NCI-H1048 (cell line): ENCODE measurements at regions not wholly inside any gene's neighbourhood (a gene's known extent, or its start where the extent isn't known, plus 50 kb on each side); places are given as distances from the start of the nearest gene placed in this dataset.
"Not testable (repeated sequence)": the region's sequence is repeated elsewhere in the genome, so short reads cannot be mapped to it uniquely, and the experiment has no call there.

ENCODE experiments used
- DNase-seq: peaks from one replicate; lab custom pipeline; 2025; lab: John Stamatoyannopoulos, UW

DNA sequence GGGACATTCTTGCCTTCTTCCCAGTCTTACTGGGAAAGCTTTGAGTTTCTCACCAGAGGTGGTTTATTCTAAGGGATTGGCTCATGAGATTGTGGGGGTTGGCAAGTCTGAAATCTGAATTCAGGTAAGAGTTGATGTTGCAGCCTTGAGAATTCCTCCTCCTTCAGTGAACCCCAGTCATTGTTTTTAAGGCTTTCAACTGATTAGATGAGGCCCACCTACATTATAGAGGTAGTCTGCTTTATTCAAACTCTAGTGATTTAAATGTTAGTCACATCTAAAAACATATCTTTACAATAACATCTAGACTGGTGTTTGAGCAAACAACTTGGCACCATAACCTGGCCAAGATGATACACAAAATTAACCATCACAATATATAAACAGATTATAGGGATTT is 156.5 kb upstream of the MED14 start:
- DNase-seq: no peak

GRCh38 chrX:40893251-40893910 is 158.0 kb upstream of the MED14 start:
- no peak for DNase-seq

GRCh38 chrX:40895246-40895645 is 159.9 kb upstream of the MED14 start:
- DNase-seq: no peak

DNA sequence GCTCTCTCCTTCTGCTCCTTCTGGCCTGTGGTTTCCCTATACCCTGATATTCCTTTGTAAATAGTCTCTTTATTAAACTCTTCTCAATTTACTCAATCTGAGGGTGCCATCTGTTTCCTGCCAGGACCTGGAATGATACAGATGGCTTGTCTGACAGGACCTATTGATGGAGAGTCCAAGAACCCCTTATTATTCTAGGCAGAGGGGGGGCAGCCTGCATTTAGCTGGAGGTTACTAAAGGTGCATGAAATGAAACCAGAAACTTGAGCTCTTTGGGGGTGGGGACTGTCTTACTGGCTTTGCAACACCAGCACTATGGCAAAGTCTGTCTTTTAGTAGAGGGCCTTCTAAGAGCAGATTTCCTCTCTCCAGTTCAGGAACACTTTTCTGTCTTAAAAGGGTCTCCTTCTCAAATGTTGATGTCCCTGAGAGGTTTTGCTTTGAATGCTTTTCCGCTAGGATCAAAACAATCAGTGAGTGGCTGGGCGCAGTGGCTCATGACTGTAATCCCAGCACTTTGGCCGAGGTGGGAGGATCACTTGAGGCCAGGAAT is 162.5 kb upstream of the MED14 start:
- DNase-seq: no peak

- not testable (repeated sequence) for DNase-seq
These were observed 169.4 kb upstream of the MED14 start for GRCh38 chrX:40904739-40905138.

DNA sequence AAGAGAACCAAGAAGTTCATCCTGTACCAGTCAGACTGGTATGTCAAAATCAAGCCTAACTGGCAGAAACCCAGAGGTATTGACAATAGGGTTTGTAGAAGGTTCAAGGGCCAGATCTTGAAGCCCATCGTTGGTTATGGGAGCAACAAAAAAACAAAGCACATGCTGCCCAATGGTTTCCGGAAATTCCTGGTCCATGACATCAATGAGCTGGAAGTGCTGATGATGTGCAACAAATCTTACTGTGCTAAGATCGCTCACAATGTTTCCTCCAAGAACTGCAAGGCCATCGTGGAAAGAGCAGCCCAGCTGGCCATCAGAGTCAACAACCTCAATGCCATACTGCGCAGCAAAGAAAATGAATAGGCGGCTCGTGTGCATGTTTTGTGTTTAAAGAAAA is 172.7 kb upstream of the MED14 start:
- DNase-seq: no peak

DNA sequence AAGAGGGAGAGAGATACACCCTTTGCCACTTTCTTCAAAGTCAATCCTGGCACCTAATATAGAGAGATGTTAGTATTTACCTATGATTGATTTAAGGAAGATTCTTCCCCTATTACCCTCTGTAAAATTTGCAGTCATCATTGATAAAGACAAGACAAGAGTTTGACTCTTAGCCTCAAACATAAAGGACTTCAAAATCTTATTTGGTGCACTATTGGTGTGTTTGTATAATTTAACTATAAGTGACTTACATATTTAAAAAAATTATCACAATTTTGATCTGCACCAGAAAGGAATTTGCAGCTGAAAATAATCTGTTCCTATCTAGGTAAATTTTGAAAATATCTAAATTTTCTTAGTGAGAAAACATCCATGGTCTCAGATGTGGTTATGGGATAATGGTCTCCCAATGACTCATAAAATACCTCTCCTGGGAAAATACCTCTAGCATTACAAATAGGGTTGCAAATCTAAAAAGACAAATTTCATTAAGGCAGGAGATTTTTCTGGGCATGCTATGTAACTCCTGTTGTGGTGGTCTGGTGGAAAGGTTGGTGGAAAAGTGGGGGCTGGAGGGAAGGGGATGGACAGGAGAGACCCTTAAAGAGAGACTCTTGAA is 173.6 kb upstream of the MED14 start:
- no peak for DNase-seq

GRCh38 chrX:40912166-40912565 is 173.1 kb upstream of the USP9X start:
- no peak for DNase-seq

DNA sequence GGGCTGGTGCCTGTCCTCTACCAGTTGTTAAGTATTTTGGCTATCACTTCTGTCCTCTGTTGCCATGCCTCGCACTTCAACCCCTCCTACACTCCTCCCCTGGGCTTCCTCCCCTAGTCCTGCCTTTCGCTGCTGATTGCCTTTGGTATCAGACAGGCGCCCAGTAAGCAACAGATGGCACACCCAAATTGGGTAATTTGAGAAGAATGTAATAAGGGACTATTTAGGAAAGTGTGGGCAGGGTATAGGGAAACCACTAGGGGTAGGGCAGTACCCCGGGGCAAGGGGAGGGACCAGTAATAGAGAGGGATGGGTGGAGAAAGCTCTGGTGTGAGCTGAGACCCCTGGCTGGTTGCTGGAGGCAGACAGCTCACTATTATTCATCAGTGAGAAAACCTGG is 172.7 kb upstream of the USP9X start:
- DNase-seq: no peak

- no peak for DNase-seq
These were observed 164.9 kb upstream of the USP9X start for GRCh38 chrX:40920351-40920750.

DNA sequence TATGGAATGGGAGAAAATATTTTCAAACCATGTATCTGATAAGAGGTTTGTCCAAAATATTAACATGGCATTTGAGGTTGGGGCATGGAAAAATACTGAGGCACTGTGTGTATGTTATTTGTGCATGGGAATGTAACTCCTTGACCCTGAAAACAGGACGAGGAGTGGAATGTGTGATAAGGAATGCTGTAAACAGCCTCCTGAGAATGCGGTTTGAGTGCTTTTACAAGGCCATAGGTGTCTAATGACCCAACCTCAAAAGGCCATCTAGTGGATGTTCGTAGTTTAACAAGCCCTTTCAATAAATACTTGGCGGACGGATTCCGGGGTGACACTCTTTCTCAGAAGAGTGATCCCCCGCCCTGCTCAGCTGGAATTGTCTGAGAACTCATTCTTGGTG is 162.9 kb upstream of the USP9X start:
- peak; percentile 43 for DNase-seq

DNA sequence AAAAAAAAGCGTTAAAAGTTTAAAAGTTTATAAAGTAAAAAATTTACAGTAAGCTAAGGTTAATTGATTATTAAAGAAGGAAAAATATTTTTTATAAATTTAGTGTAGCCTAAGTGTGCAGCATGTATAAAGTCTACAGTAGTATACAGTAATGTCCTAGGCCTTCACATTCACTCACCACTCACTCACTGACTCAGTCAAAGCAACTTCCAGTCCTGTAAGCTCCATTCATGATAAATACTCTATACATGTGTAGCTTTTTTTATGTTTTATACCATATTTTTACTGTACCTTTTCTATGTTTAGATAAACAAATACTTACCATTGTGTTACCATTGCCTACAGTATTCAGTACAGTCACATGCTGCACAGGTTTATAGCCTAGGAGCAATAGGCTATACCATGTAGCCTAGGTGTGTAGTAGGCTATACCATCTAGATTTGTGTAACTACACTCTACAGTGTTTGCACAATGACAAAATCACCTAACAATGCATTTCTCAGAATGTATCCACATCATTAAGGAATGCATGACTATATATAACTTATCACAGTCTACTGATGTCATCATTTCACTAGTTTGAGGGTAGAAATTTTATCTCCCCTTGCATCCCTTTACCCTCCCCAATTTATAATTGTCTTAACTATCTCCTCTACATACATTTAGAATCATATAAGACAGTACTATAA is 158.4 kb upstream of the USP9X start:
- DNase-seq: not testable (repeated sequence)

- DNase-seq: no peak
These were observed 157.2 kb upstream of the USP9X start for GRCh38 chrX:40928076-40928475.

DNA sequence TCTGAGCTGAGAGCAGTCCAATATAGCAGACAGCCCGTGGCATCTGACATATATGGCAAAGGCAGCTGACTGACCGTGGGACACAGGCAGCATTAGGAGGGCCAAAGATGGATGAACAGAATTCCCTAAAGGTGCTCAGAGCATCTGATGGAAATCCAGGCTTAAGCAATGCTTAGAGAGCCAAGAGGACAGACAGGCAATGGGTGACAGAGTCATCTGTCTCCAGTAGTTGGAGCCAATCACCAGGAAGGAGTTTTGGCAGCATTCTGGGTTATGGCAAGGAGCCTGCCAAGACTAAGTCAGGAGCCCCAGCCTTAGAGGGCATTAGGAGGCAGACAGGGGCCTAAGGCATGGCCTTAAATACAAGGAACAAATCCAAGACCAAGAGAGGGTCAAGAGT is 153.3 kb upstream of the USP9X start:
- DNase-seq: no peak

- no peak for DNase-seq
These were observed 152.0 kb upstream of the USP9X start for GRCh38 chrX:40933132-40933705.

- DNase-seq: no peak
These were observed 151.4 kb upstream of the USP9X start for GRCh38 chrX:40933706-40934425.

GRCh38 chrX:40936827-40937226 is 148.4 kb upstream of the USP9X start:
- DNase-seq: no peak

DNA sequence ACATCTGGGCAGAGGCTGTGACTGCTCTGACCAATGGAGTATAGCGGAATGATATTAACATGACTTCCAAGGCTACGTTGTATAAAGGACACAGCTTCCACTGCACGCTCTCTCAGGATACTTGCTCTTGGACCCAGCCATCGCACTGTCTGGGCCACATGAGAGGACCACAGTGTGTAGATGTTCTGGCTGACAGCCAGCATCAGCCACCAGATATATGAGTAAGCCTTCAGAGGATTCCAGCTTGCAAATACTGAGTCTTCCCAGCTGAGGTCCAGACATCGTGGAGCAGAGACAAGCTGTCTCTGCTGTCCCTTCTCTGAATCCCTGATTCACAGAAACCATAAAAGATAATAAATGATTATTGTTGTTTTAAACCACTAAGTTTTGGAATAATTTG is 146.8 kb upstream of the USP9X start:
- no peak for DNase-seq

DNA sequence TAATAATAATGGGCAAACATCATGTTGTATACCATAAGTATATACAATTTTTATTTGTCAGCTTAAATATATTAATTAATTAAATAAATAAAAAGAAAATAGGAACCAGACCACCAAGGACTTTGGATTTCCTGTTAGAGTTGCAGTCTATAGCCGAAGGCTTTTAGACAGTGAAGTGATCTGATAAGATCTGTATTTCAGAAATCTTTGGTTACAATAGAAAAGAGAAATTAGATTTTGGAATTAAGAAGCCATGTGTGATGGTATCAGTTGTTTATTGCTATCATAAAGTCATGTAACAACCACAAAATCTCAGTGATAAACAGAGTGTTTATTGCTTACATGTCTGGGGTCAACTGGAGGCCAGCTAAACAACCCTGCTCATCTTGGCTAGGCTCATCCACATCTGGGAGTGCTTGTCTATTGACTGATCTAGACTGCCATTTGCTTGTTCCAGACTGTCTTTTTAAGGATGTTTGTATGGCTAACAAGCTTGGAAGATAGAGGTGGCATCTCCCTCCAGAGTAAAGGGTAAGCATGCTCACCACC is 142.1 kb upstream of the USP9X start:
- no peak for DNase-seq

- DNase-seq: no peak
These were observed 139.9 kb upstream of the USP9X start for GRCh38 chrX:40945361-40945713.

GRCh38 chrX:40947276-40947675 is 138.0 kb upstream of the USP9X start:
- no peak for DNase-seq

DNA sequence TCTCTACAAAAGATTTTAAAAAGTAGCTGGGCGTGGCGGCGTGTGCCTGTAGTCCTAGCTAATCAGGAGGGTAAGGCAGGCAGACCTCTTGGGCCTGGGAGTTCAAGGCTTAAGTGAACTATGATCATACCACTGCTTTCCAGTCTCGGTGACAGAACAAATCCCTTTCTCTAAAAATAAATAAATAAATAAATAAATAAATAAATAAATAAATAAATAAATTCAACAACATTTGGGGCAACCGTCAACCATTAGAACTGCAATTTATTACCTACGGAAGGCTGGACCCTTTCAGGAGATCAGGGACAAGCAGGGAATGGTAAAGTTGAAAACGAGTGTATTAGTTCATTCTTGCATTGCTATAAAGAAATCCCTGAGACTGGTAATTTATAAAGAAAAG is 136.2 kb upstream of the USP9X start:
- no peak for DNase-seq
